ENCODE measurements at regions not wholly inside any gene's neighbourhood (a gene's known extent, or its start where the extent isn't known, plus 50 kb on each side); places are given as distances from the start of the nearest gene placed in this dataset.

DNA sequence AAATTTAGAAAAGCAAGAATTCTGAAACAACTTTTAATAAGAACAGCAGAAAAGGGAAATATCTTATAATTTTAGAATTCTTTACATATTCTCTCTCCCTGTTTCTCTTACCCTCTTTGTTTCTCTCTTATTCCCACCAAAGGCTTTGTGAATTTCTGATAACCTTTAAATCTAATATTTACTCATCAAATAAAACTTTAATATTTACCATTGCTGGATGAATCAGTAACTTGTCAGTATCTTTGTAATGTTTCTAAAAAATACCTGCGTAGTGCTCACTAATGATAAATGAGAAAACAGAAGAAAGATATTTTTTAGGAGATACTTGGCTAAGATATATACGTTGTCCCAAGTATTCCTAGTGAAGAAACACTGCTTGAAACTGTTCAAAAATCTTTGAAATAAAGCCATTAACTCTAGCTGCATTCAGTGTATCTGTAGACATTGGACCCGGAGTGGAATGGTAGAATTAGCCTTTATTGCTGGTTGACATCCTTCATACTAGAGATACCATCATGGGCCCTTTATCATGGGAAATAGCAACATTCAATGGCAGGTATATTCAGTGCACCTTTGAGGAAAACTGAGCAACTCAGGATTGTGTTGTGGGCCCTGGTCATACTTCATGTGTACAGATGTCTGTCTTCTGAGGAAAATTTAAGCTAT, 2160.4 kb downstream of the MAT2B start:
- DNase-seq (ENCODE audit: low read depth) = no peak

DNA sequence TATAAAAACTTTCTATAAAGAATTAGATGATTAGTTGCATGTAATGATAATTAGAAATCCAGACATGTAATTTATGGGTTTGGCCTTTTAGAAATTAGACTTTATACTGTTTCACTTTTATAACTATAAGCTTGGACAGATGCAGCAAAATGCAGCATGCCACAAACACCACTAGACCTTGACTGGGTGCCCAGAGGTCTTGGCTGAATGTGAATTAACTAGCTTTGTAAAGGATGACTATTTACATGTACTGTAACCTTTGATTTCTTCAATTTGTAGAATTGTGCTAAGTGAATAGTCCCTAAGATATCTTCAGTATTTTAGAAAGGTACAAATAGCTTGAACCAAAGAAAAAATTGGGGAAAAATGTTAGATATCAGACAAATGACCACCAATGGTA, 2168.1 kb downstream of the MAT2B start:
- DNase-seq (ENCODE audit: low read depth) = no peak

DNA sequence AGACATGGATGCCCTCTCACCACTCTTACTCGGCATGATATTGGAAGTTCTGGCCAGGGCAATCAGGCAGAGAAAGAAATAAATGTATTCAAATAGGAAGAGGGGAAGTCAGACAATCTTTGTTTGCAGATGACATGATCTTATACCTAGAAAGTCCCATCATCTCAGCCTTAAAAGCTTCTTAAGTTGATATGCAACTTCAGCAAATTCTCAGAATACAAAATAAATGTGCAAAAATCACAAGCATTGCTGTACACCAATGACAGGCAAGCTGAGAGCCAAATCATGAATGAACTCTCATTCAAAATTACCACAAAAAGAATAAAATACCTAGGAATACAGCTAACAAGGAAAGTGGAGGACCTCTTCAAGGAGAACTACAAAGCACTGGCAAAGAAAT, 2190.4 kb downstream of the MAT2B start:
- no peak for DNase-seq (ENCODE audit: low read depth)

DNA sequence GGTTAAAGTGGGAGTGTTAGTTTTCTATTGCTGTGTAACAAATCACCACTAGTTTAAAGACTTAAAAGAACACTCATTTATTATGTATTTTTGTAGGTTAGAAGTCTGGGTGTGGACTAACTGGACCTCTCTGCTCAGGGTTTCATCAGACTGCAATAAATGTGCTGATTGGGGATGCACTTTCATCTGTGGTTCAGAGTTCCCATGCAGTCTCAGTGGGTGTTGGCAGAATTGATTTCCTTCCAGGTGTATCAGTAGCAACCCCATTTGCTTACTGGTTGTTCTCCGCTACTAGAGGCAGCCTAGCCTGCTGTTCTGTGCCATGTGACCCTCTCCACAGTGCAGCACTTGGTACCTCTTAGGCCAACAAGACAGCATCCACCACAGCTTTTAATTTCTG, 2200.5 kb downstream of the MAT2B start:
- DNase-seq (ENCODE audit: low read depth) = no peak

DNA sequence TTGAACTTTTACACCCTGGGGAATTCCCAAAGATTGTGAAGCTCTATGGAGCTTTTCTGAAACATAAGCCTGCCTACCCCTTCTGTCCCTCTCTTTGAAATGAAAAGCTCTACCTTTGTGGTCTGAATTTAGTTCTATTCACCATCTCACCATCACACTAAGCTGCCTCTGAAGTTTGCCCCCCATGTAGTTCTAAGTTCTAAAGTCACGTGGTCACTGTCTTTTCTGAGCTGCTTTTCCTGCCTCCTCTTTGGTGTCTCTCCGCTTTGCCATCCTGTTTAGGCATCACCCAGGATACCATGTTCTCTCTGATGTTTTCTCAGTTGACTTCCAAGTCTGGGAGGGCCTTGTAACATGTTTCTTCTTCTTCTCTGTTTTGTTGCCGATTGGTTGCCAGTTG, 2206.6 kb downstream of the MAT2B start:
- DNase-seq (ENCODE audit: low read depth) = no peak

DNA sequence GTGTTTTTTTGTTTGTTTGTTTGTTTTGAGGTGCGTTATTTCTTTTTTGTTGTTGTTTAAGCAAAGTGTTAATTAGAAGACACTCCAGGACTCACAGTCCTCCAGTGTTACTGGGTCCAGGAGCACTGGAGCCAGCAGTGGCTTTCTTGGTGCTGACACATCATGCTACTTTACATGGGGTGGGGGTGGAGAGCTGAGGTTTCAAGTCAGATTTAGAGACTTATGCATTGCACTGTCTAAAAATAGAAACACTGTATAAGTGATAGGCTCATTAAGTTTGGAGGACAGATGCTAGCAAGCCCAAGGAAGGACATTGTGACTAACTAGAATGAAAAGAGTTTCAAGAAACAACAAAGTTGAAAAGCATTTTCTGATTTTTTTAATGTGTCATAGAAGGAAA, 2209.2 kb downstream of the MAT2B start:
- DNase-seq (ENCODE audit: low read depth) = no peak

GRCh38 chr5:165720901-165721300, 2215.5 kb downstream of the MAT2B start:
- no peak for DNase-seq (ENCODE audit: low read depth)

DNA sequence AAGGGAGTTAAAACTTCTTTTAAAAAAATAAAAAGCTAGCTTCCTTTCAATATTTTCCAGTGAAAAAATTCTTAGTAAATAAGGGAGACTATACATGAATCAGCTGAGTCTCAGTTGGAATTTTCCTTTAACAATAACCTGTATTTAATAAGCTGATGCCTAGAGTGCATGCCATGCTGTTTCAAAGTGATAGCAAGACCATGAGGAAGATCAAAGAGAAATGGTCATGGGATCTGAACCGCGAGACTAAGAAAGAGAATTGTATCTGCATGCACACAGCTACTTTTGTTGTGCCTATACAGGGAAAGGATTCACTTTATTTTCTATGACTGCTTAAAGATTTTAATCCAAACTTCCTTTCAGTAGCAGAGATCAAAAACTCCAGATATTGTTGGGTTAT, 2217.0 kb downstream of the MAT2B start:
- no peak for DNase-seq (ENCODE audit: low read depth)

- no peak for DNase-seq (ENCODE audit: low read depth)
These were observed 2218.5 kb downstream of the MAT2B start for GRCh38 chr5:165723931-165724330.

DNA sequence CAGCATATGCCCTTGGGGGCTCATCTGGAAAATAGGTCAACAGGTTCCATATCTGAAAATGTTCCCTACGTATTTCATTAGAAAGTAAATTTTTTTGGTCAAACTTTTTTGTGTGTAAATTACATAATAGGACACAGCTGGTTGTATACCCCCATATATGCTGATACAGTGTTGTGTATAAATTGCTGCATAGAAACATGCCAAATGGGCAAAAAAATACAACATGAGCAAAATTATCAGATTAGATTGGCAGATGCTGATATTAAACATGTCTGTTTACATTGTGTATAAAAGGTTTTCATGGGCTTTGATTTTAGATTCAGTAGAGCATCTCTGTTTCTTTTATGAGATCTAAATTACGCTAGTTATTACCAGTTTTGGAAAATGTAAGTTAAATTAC, 2223.0 kb downstream of the MAT2B start:
- no peak for DNase-seq (ENCODE audit: low read depth)

DNA sequence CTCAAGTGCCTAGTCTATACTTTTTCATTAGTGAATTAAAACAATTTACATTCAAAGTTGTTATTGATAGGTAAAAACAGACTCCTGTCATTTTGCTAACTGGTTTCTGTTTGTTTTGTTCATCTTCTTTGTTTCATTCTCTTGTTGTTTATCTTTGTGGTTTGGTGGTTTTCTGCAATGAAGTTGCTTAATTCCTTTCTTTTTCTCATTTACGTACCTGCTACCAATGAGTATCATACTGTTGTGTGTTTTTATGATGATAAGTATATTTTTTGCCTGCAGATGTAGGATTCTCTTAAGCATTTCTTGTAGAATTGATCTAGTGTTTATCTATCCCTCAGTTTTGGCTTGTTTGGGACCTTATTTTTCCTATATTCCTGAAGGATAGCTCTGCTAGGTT, 2230.0 kb downstream of the MAT2B start:
- no peak for DNase-seq (ENCODE audit: low read depth)

DNA sequence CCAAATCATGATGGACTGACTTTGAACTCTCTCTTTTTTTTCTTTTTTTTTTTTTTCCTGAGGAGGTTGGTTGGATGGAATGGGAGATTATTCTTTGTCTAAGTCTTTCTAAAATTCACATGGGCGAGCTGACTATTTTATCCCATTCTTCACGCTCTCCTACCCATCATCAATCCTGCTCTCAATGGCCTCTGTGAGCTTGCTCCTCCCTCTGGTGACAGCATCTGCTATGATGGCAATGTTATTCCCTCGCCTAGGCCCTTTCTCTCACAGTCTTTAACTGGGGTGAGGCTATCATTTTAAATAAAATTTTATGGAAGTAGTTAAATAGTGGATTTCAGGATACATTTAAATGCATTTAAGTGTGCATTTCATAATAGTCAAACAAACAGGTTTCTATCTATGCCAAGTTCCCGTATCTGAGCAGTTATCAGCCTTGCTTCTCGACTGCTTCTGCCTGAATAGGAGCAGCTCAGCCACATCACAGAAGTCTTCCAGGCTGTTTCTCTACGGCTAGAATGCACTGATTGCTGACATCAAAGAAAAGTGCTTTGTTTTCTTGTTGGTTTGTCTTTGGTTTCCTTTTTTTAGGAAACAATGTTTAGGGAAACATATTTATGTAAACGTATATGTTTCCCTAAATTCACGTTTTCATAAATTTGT, 2233.8 kb downstream of the MAT2B start:
- no peak for DNase-seq (ENCODE audit: low read depth)

GRCh38 chr5:165757791-165758190, 2252.4 kb downstream of the MAT2B start:
- no peak for DNase-seq (ENCODE audit: low read depth)

DNA sequence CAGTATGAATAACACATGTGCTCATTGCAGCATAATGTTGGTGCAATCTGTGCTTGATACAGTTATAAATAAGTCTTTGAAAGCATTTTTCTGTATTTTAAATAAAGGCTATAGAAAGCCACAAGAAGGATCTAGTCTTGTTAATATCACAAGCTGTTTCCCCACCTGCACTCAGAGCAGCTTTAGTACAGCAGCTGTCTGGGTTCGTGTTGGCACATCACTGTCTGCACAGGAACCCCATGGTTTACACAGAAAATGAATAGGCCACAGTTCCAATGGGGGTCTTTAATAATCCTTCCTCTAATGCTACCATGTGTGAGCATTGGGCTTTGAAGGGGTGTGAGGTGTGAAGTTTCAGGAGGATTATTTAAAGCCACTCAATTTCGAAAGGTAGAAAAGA, 2269.7 kb downstream of the MAT2B start:
- DNase-seq (ENCODE audit: low read depth) = no peak

DNA sequence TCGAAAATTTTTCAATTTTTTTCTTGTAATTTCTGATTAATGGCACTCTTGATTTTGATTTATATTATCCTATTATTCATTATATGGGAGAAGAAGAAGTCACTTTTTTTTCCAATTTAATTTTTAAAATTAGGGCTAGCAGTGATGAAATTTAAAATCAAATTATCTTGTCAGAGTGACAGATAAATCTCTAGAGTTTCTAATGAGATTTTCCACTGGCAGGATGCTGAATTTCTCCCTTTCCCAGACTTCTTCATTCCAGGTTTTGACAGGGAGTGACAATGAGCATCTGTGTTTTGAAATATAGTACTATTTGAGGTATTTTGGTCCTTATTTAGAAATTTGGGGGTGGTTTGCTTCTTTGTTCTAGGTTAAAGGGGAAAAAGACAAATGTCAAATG, 2274.1 kb downstream of the MAT2B start:
- no peak for DNase-seq (ENCODE audit: low read depth)

- DNase-seq (ENCODE audit: low read depth) = no peak
These were observed 2275.5 kb downstream of the MAT2B start for GRCh38 chr5:165780901-165781300.

GRCh38 chr5:165781738-165782137, 2276.3 kb downstream of the MAT2B start:
- DNase-seq (ENCODE audit: low read depth) = no peak

GRCh38 chr5:165783024-165783423, 2277.6 kb downstream of the MAT2B start:
- DNase-seq (ENCODE audit: low read depth) = no peak

- no peak for DNase-seq (ENCODE audit: low read depth)
These were observed 2280.7 kb downstream of the MAT2B start for GRCh38 chr5:165786073-165786472.

- no peak for DNase-seq (ENCODE audit: low read depth)
These were observed 2289.7 kb downstream of the MAT2B start for GRCh38 chr5:165795073-165795472.

GRCh38 chr5:165805756-165806155, 2300.3 kb downstream of the MAT2B start:
- DNase-seq (ENCODE audit: low read depth) = no peak

DNA sequence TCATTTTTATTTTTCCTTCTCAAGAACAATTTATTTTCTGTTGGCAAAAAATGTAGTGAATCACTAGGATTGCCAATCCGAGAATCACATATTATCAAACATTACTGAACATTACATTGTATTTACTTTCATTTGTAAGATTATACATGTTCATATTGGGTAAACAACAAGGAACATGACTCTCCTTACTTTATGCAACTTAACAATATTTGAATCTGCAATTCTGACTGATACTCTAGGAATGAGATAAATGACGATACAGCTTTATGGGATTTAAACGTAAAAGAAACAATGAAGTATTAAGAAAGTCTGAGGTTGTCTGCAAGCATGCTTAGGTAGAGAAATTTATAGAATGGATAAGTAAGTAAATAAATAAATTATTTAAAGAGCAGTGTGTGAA, 2302.9 kb downstream of the MAT2B start:
- no peak for DNase-seq (ENCODE audit: low read depth)

DNA sequence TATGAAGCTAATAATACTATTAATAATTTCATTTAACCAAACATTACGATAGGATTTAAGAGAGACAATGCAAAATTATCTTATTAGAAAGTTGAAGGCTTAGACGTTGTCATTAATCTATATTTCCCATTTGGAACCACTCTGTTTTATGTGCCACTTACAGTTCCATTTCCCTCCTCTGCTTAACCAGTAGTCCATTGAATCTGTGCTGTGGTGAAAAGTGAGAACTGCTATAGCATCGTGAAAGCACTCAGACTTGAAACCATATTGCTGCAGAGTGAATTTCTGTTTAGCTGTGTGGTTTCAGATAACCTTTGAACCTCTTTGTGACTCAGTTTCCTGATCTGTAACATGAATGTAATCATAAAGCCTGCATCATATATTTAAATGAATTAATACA, 2304.5 kb downstream of the MAT2B start:
- DNase-seq (ENCODE audit: low read depth) = no peak

DNA sequence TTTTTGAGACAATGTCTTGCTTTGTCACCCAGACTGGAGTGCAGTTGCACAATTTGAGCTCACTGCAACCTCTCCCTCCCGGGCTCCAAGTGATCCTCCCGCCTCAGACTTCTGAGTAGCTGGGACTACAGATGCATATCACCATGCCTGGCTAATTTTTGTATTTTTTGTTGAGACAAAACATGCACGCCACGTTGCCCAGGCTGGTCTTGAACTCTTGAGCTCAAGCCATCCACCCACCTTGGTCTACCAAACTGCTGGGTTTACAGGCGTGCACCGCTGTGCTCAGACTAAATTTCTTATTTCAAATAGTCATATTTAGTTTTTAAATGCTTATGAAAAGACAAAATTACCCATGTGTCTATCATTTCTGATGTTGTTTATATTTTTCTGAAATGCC, 2324.1 kb downstream of the MAT2B start:
- DNase-seq (ENCODE audit: low read depth) = no peak
